T-helper 1 cell (primary cell): ENCODE measurements at regions not wholly inside any gene's neighbourhood (a gene's known extent, or its start where the extent isn't known, plus 50 kb on each side); places are given as distances from the start of the nearest gene placed in this dataset.
"Not testable (repeated sequence)": the region's sequence is repeated elsewhere in the genome, so short reads cannot be mapped to it uniquely, and the experiment has no call there.

Experiments used
- DNase-seq, 5 donors: peaks; one replicate each; pipeline ENCODE4 v3.0.0-alpha.2; 2012 to 2020

GRCh38 chr7:4319280-4319679, 362.8 kb upstream of the FOXK1 start:
- DNase-seq: no peak

- no peak for DNase-seq
Measured at GRCh38 chr7:4325732-4326131, 356.4 kb upstream of the FOXK1 start.

GRCh38 chr7:4331711-4332110, 350.4 kb upstream of the FOXK1 start:
- no peak for DNase-seq

- no peak for DNase-seq
Measured at GRCh38 chr7:4338556-4338955, 343.5 kb upstream of the FOXK1 start.

GRCh38 chr7:4343272-4344247, 338.5 kb upstream of the FOXK1 start:
- no peak for DNase-seq

- DNase-seq: no peak
Measured at GRCh38 chr7:4345004-4345403, 337.1 kb upstream of the FOXK1 start.

GRCh38 chr7:4352069-4352468, 330.0 kb upstream of the FOXK1 start:
- DNase-seq: no peak

GRCh38 chr7:4361774-4362173, 320.3 kb upstream of the FOXK1 start:
- no peak for DNase-seq

- DNase-seq: no peak
Measured at GRCh38 chr7:4383584-4383983, 298.5 kb upstream of the FOXK1 start.

GRCh38 chr7:4386190-4386589, 295.9 kb upstream of the FOXK1 start:
- no peak for DNase-seq

GRCh38 chr7:4391103-4391502, 291.0 kb upstream of the FOXK1 start:
- not testable (repeated sequence) for DNase-seq

- no peak for DNase-seq
Measured at GRCh38 chr7:4394736-4395135, 287.4 kb upstream of the FOXK1 start.

- no peak for DNase-seq
Measured at GRCh38 chr7:4399121-4399520, 283.0 kb upstream of the FOXK1 start.

GRCh38 chr7:4399596-4399995, 282.5 kb upstream of the FOXK1 start:
- no peak for DNase-seq

- DNase-seq: no peak
Measured at GRCh38 chr7:4406288-4407058, 275.6 kb upstream of the FOXK1 start.

GRCh38 chr7:4409946-4410345, 272.1 kb upstream of the FOXK1 start:
- DNase-seq: no peak

GRCh38 chr7:4416396-4417056, 265.6 kb upstream of the FOXK1 start:
- no peak for DNase-seq

- DNase-seq: no peak
Measured at GRCh38 chr7:4428526-4428925, 253.6 kb upstream of the FOXK1 start.

- no peak for DNase-seq
Measured at GRCh38 chr7:4430227-4430626, 251.9 kb upstream of the FOXK1 start.

GRCh38 chr7:4434306-4434705, 247.8 kb upstream of the FOXK1 start:
- DNase-seq: no peak

GRCh38 chr7:4436361-4436895, 245.7 kb upstream of the FOXK1 start:
- DNase-seq: no peak

- no peak for DNase-seq
Measured at GRCh38 chr7:4436936-4437335, 245.2 kb upstream of the FOXK1 start.

- DNase-seq: no peak
Measured at GRCh38 chr7:4437916-4438315, 244.2 kb upstream of the FOXK1 start.
